ENCODE measurements at regions not wholly inside any gene's neighbourhood (a gene's known extent, or its start where the extent isn't known, plus 50 kb on each side); places are given as distances from the start of the nearest gene placed in this dataset.
"Not testable (repeated sequence)": the region's sequence is repeated elsewhere in the genome, so short reads cannot be mapped to it uniquely, and the experiment has no call there.

DNA sequence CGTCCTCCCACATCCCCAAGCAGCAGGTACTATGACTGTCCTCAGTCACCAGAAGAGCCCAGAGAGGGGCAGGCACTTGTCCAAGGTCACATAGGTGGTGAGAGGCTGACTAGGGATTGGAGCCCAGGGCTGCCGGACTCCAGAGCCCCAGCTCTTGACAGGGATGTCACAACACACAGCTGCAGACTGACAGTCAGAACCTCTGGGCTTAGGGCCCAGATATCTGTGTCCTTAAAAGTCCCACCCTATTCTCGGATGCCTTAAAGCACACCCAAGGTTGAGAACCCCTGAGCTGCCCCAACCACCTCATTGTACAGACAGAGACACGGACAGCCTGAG, 622.9 kb downstream of the MATN1 start:
- TF ChIP-seq, protein P1, sequence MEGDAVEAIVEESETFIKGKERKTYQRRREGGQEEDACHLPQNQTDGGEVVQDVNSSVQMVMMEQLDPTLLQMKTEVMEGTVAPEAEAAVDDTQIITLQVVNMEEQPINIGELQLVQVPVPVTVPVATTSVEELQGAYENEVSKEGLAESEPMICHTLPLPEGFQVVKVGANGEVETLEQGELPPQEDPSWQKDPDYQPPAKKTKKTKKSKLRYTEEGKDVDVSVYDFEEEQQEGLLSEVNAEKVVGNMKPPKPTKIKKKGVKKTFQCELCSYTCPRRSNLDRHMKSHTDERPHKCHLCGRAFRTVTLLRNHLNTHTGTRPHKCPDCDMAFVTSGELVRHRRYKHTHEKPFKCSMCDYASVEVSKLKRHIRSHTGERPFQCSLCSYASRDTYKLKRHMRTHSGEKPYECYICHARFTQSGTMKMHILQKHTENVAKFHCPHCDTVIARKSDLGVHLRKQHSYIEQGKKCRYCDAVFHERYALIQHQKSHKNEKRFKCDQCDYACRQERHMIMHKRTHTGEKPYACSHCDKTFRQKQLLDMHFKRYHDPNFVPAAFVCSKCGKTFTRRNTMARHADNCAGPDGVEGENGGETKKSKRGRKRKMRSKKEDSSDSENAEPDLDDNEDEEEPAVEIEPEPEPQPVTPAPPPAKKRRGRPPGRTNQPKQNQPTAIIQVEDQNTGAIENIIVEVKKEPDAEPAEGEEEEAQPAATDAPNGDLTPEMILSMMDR (IDR thresholded peaks at IDR 0.05; ENCODE audit: insufficient read depth, low read depth, low read length) = no peak
- TF ChIP-seq EZH2 (IDR thresholded peaks at IDR 0.05; ENCODE audit: insufficient read depth, low read length) = no peak
- Histone ChIP-seq H3K4me1 (ENCODE audit: insufficient read depth, low read length) (no peaks in the 10 kb centered on the region), H3K27me3 (ENCODE audit: insufficient read depth, low read length) (peaks cover 13% of the 10 kb centered on the region), H3K4me2 (ENCODE audit: low read length) (no peak overlapping the region), H3K9me3 (ENCODE audit: insufficient read depth, low read depth, low read length) (no peaks in the 10 kb centered on the region), H4K20me1 (ENCODE audit: insufficient read depth, low read length) (no peaks in the 10 kb centered on the region), H2AFZ (ENCODE audit: low read depth, low read length) (no peak overlapping the region), H3K36me3 (ENCODE audit: insufficient read depth, low read length) (no peaks in the 10 kb centered on the region), H3K9ac (ENCODE audit: low read length) (no peak overlapping the region), H3K4me3 (ENCODE audit: insufficient read depth, low read depth, low read length) (no peak overlapping the region), H3K79me2 (ENCODE audit: insufficient read depth, low read length) (no peaks in the 10 kb centered on the region), H3K27ac (ENCODE audit: low read depth, low read length) (no peak overlapping the region)
- H3K27ac Mint-ChIP-seq (ENCODE audit: unreplicated experiment) = no peak overlapping the region
- DNase-seq (ENCODE audit: low read depth) = no peak
- H3K27me3 Mint-ChIP-seq (ENCODE audit: low read depth, unreplicated experiment) = peaks cover 60% of the 10 kb centered on the region
- FAIRE-seq = no peak
- no peaks in the 10 kb centered on the region for H3K4me1 Mint-ChIP-seq (ENCODE audit: low read depth, unreplicated experiment)
- no peaks in the 10 kb centered on the region for H3K36me3 Mint-ChIP-seq (ENCODE audit: low read depth, unreplicated experiment)
- peaks cover 6% of the 10 kb centered on the region for H3K9me3 Mint-ChIP-seq (ENCODE audit: unreplicated experiment)
- no peak overlapping the region for H3K4me3 Mint-ChIP-seq (ENCODE audit: unreplicated experiment)

DNA sequence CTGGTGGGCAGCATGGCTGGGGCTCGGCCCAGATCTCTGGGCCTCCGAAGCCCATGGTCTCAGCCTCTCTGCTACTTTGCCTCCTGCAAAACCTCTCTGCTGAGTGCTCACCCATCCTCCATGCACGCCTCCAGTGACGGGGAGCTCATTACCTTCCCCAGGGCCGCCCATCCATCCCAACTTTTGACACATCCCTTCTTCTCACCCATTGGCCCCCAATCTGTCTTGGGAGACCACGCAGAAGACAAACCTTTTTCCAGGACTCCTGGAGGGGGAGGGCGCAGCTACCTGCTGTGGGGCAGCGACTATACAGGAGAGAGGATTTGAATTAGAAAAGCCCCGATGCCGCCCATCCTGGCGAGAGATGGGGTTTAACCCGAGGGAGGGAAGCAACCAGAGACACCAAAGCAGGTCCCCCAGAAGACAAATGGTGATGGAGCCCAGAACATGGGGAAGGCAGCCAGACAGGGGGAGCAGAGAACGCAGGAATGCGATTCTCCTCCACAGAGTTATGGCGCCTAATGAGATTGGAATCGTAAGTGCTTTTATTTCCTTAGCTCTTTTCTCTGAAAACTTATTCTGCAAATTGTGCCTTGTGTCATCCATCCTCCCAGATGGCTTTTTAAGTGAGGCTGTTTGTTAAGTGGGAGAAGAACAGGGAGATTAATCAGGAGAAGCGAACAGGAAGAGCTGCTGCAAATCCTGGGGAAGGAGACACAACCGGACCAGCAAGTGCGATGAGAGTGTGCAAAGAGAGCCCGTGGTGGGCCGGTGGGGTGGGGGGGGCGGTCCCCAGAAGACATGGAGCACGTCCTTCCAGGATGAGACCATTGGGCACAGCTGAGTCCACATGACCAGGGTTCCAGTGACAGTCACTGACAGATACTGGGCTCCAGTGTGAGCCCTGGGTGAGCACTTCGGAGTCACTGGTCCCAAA, 623.5 kb downstream of the MATN1 start:
- no peaks in the 10 kb centered on the region for H3K36me3 Mint-ChIP-seq (ENCODE audit: low read depth, unreplicated experiment)
- Histone ChIP-seq H3K4me2 (ENCODE audit: low read length) (no peak overlapping the region), H3K36me3 (ENCODE audit: insufficient read depth, low read length) (no peaks in the 10 kb centered on the region), H2AFZ (ENCODE audit: low read depth, low read length) (no peak overlapping the region), H3K79me2 (ENCODE audit: insufficient read depth, low read length) (no peaks in the 10 kb centered on the region), H4K20me1 (ENCODE audit: insufficient read depth, low read length) (no peaks in the 10 kb centered on the region), H3K4me1 (ENCODE audit: insufficient read depth, low read length) (no peaks in the 10 kb centered on the region), H3K4me3 (ENCODE audit: insufficient read depth, low read depth, low read length) (no peak overlapping the region), H3K9me3 (ENCODE audit: insufficient read depth, low read depth, low read length) (no peaks in the 10 kb centered on the region), H3K9ac (ENCODE audit: low read length) (no peak overlapping the region), H3K27ac (ENCODE audit: low read depth, low read length) (no peak overlapping the region), H3K27me3 (ENCODE audit: insufficient read depth, low read length) (peaks cover 7% of the 10 kb centered on the region)
- H3K4me1 Mint-ChIP-seq (ENCODE audit: low read depth, unreplicated experiment) = no peaks in the 10 kb centered on the region
- H3K9me3 Mint-ChIP-seq (ENCODE audit: unreplicated experiment) = peaks cover 6% of the 10 kb centered on the region
- peaks cover 54% of the 10 kb centered on the region for H3K27me3 Mint-ChIP-seq (ENCODE audit: low read depth, unreplicated experiment)
- FAIRE-seq = no peak
- no peak for TF ChIP-seq EZH2 (IDR thresholded peaks at IDR 0.05; ENCODE audit: insufficient read depth, low read length)
- TF ChIP-seq, protein P1 (IDR thresholded peaks at IDR 0.05; ENCODE audit: insufficient read depth, low read depth, low read length) = no peak
- no peak for DNase-seq (ENCODE audit: low read depth)
- no peak overlapping the region for H3K4me3 Mint-ChIP-seq (ENCODE audit: unreplicated experiment)
- H3K27ac Mint-ChIP-seq (ENCODE audit: unreplicated experiment) = no peak overlapping the region

DNA sequence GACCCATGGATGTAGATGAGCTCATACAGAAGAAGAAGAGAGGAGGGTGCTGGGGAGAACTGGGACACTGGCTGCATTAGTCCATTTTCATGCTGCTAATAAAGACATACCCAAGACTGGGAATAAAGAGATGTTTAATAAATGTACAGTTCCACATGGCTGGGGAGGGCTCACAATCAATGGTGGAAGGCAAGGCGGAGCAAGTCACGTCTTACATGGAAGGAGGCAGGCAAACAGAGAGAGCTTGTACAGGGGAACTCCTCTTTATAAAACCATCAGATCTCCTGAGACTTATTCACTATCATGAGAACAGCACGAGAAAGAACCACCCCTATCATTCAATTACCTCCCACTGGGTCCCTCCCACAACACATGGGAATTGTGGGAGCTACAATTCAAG, 625.5 kb downstream of the MATN1 start:
- not testable (repeated sequence) for H3K4me3 Mint-ChIP-seq (ENCODE audit: unreplicated experiment); H3K9me3 ChIP-seq (ENCODE audit: insufficient read depth, low read depth, low read length); H3K36me3 Mint-ChIP-seq (ENCODE audit: low read depth, unreplicated experiment); H3K27ac Mint-ChIP-seq (ENCODE audit: unreplicated experiment); H4K20me1 ChIP-seq (ENCODE audit: insufficient read depth, low read length); H3K9ac ChIP-seq (ENCODE audit: low read length); H3K79me2 ChIP-seq (ENCODE audit: insufficient read depth, low read length); H3K27ac ChIP-seq (ENCODE audit: low read depth, low read length); H3K4me2 ChIP-seq (ENCODE audit: low read length); H3K36me3 ChIP-seq (ENCODE audit: insufficient read depth, low read length); FAIRE-seq; H3K4me1 ChIP-seq (ENCODE audit: insufficient read depth, low read length); H3K27me3 ChIP-seq (ENCODE audit: insufficient read depth, low read length); H3K4me1 Mint-ChIP-seq (ENCODE audit: low read depth, unreplicated experiment); DNase-seq (ENCODE audit: low read depth); H3K4me3 ChIP-seq (ENCODE audit: insufficient read depth, low read depth, low read length); H2AFZ ChIP-seq (ENCODE audit: low read depth, low read length)
- peaks cover 15% of the 10 kb centered on the region for H3K9me3 Mint-ChIP-seq (ENCODE audit: unreplicated experiment)
- H3K27me3 Mint-ChIP-seq (ENCODE audit: low read depth, unreplicated experiment) = peaks cover 41% of the 10 kb centered on the region
